WTC11 (cell line): ENCODE measurements at regions not wholly inside any gene's neighbourhood (a gene's known extent, or its start where the extent isn't known, plus 50 kb on each side); places are given as distances from the start of the nearest gene placed in this dataset.

Experiments
- ATAC-seq: fragments of 200-7000 bp; cut with Tn5 transposase; 2 replicates; pipeline ENCODE4 v1.10.0; 2021; ENCODE audit warnings: mild to moderate bottlenecking, moderate library complexity
- CTCF ChIA-PET: fragments of 300-600 bp; sonication (Branson Sonifier 250); formaldehyde crosslinking; loops from one replicate; lab custom pipeline; 2021; ENCODE audit warnings: antibody characterized with exemption; lab: Charles Lee
- POLR2A ChIA-PET: fragments of 350-600 bp; sonication (Branson Sonifier 250); formaldehyde crosslinking; loops from one replicate; lab custom pipeline; 2021; ENCODE audit warnings: antibody characterized with exemption; lab: Charles Lee
- DNase-seq: peaks from one replicate; pipeline ENCODE4 v3.0.0; 2021; ENCODE audit warnings: low spot score
- H3K27ac Mint-ChIP-seq: 2 replicates; pipeline ENCODE4 v1.8.0; 2021; ENCODE audit warnings: mixed read lengths
- H3K27me3 Mint-ChIP-seq: 2 replicates; pipeline ENCODE4 v1.8.0; 2021; ENCODE audit warnings: low read depth, mild to moderate bottlenecking, moderate library complexity, mixed read lengths
- H3K36me3 Mint-ChIP-seq: 2 replicates; pipeline ENCODE4 v1.8.0; 2021; ENCODE audit warnings: mixed read lengths
- H3K4me1 Mint-ChIP-seq: 2 replicates; pipeline ENCODE4 v1.8.0; 2022; ENCODE audit warnings: mixed read lengths
- H3K4me3 Mint-ChIP-seq: 2 replicates; pipeline ENCODE4 v1.8.0; 2021; ENCODE audit warnings: mild to moderate bottlenecking, moderate library complexity, mixed read lengths
- H3K9me3 Mint-ChIP-seq: 2 replicates; pipeline ENCODE4 v1.8.0; 2021; ENCODE audit warnings: mixed read lengths
- CREB1 ChIP-seq: sonication (generic); formaldehyde crosslinking; IDR thresholded peaks from 2 replicates; pipeline ENCODE4 v1.8.0; 2023; ENCODE audit warnings: mild to moderate bottlenecking, missing genetic modification reagents
- CREM ChIP-seq: sonication (generic); formaldehyde crosslinking; IDR thresholded peaks from 2 replicates; pipeline ENCODE4 v1.8.1; 2022; ENCODE audit warnings: mild to moderate bottlenecking, missing genetic modification reagents, moderate library complexity
- JAZF1 ChIP-seq: fragments of 250-450 bp; sonication (Bioruptor Pico); IDR thresholded peaks from 2 replicates; pipeline ENCODE4 v1.9.0; 2021; ENCODE audit warnings: moderate library complexity, mild to moderate bottlenecking, inconsistent platforms
- NFYB ChIP-seq: sonication (generic); formaldehyde crosslinking; conservative IDR thresholded peaks from 2 replicates; pipeline ENCODE4 v1.8.0; 2022; ENCODE audit warnings: low read depth, missing genetic modification reagents
- NR1H2 ChIP-seq: sonication (generic); formaldehyde crosslinking; IDR thresholded peaks from 2 replicates; pipeline ENCODE4 v1.9.0; 2021; ENCODE audit warnings: mild to moderate bottlenecking, moderate library complexity, missing genetic modification reagents
- NR2C2 ChIP-seq: sonication (generic); formaldehyde crosslinking; IDR thresholded peaks from 2 replicates; pipeline ENCODE4 v1.8.0; 2022; ENCODE audit warnings: mild to moderate bottlenecking, missing genetic modification reagents
- NR3C1 ChIP-seq: sonication (generic); formaldehyde crosslinking; conservative IDR thresholded peaks from 2 replicates; pipeline ENCODE4 v1.8.1; 2023; ENCODE audit warnings: low read depth, mild to moderate bottlenecking, missing genetic modification reagents
- RORB ChIP-seq: fragments of 250-450 bp; sonication (Bioruptor Pico); IDR thresholded peaks from 2 replicates; pipeline ENCODE4 v1.9.0; 2021; ENCODE audit warnings: mild to moderate bottlenecking
- SP1 ChIP-seq: sonication (generic); formaldehyde crosslinking; conservative IDR thresholded peaks from 2 replicates; pipeline ENCODE4 v1.8.1; 2022; ENCODE audit warnings: missing genetic modification reagents
- ZBTB21 ChIP-seq: sonication (generic); formaldehyde crosslinking; IDR thresholded peaks from 2 replicates; pipeline ENCODE4 v1.8.1; 2023; ENCODE audit warnings: mild to moderate bottlenecking, missing genetic modification reagents, borderline replicate concordance
- ZNF121 ChIP-seq: sonication (generic); formaldehyde crosslinking; IDR thresholded peaks from 2 replicates; pipeline ENCODE4 v1.8.0; 2023; ENCODE audit warnings: missing genetic modification reagents
- ZNF232 ChIP-seq: sonication (generic); formaldehyde crosslinking; IDR thresholded peaks from 2 replicates; pipeline ENCODE4 v1.8.0; 2022; ENCODE audit warnings: mild to moderate bottlenecking, missing genetic modification reagents
- ZNF671 ChIP-seq: fragments of 250-450 bp; sonication (Bioruptor Pico); IDR thresholded peaks from 2 replicates; pipeline ENCODE4 v1.8.0; 2021; ENCODE audit warnings: mild to moderate bottlenecking
- TF ChIP-seq, protein P1 (sequence below): sonication (generic); formaldehyde crosslinking; IDR thresholded peaks from 2 replicates; pipeline ENCODE4 v1.8.0; 2022; ENCODE audit warnings: mild to moderate bottlenecking, missing genetic modification reagents
- TF ChIP-seq, protein P2 (sequence below): sonication (generic); formaldehyde crosslinking; conservative IDR thresholded peaks from 2 replicates; pipeline ENCODE4 v1.8.1; 2022; ENCODE audit warnings: mild to moderate bottlenecking, missing genetic modification reagents
- TF ChIP-seq, protein P3 (sequence below): sonication (generic); formaldehyde crosslinking; IDR thresholded peaks from 2 replicates; pipeline ENCODE4 v1.8.1; 2022; ENCODE audit warnings: mild to moderate bottlenecking, missing genetic modification reagents, moderate library complexity, borderline replicate concordance
- TF ChIP-seq, protein P4 (sequence below): sonication (generic); formaldehyde crosslinking; IDR thresholded peaks from 2 replicates; pipeline ENCODE4 v1.8.1; 2023; ENCODE audit warnings: mild to moderate bottlenecking, missing genetic modification reagents, moderate library complexity
- TF ChIP-seq, protein P5 (sequence below): sonication (generic); formaldehyde crosslinking; IDR thresholded peaks from 2 replicates; pipeline ENCODE4 v1.8.1; 2023; ENCODE audit warnings: mild to moderate bottlenecking, moderate library complexity, missing genetic modification reagents
- TF ChIP-seq, protein P6 (sequence below): sonication (generic); formaldehyde crosslinking; IDR thresholded peaks from 2 replicates; pipeline ENCODE4 v1.8.1; 2022; ENCODE audit warnings: missing genetic modification reagents, borderline replicate concordance
- TF ChIP-seq, protein P7 (sequence below): sonication (generic); formaldehyde crosslinking; IDR thresholded peaks from 2 replicates; pipeline ENCODE4 v1.8.1; 2023; ENCODE audit warnings: mild to moderate bottlenecking, missing genetic modification reagents

DNA sequence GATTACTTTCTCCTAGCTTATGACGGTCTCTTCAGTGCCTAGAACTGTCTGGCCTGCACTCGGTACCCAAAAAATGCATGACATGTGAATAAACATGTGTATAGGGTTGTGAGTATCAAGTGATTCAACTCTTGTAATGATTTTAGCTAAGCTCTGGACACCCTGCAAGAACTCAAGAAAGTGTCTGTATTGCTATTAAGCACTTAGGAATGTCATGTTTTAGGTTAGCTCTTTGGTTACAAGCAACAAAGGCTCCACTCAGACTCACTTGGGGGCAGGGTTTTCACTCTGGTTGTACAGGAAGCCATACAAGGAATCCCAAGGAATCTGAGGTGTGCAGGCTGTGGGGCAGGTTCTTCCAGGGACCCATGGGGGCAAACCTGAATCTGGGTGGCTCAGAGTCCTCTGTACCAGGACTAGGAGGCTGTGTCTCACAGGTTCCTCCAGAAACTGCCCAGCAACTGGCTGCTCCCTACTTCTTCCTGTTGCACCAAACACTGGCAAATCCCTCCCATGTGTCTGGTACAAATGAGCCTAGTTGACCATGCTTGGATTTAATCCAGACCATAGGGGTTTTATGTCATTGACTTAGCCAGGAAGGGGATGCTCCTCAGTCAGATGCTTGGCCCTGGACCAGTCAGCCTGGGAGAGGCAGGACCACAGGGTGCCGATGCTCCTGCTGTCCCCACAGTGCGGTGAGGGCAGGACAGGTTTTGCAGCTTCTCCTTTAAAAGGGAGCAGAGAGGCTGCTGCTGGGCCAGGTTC lies 77.9 kb upstream of the CDH4 start:
- no peak overlapping the region for H3K27ac Mint-ChIP-seq
- H3K9me3 Mint-ChIP-seq = peaks cover 9% of the 10 kb centered on the region
- peaks cover 40% of the 10 kb centered on the region for H3K27me3 Mint-ChIP-seq
- DNase-seq (no peak), ATAC-seq (no peak)
- H3K4me3 Mint-ChIP-seq = no peak overlapping the region
- peaks cover 27% of the 10 kb centered on the region for H3K4me1 Mint-ChIP-seq
- ChIA-PET CTCF (interaction anchor here (1.0 kb wide), 1 partner anchor 55 kb away, joined by 3 read pairs; no protein-coding TSS in a partner anchor), POLR2A (no interaction called here)
- TF ChIP-seq, protein P1, sequence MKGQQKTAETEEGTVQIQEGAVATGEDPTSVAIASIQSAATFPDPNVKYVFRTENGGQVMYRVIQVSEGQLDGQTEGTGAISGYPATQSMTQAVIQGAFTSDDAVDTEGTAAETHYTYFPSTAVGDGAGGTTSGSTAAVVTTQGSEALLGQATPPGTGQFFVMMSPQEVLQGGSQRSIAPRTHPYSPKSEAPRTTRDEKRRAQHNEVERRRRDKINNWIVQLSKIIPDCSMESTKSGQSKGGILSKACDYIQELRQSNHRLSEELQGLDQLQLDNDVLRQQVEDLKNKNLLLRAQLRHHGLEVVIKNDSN = no peak
- TF ChIP-seq CREB1 (CRISPR knock-in tag) (no peak), NR2C2 (CRISPR knock-in tag) (no peak), ZBTB21 (no peak), NR1H2 (CRISPR knock-in tag) (no peak), CREM (CRISPR knock-in tag) (no peak), JAZF1 (CRISPR knock-in tag) (no peak), ZNF671 (CRISPR knock-in tag) (no peak), ZNF232 (CRISPR knock-in tag) (no peak), NR3C1 (CRISPR knock-in tag) (no peak), RORB (CRISPR knock-in tag) (no peak), NFYB (CRISPR knock-in tag) (no peak), SP1 (CRISPR knock-in tag) (no peak), ZNF121 (CRISPR knock-in tag) (no peak)
- TF ChIP-seq, protein P2, sequence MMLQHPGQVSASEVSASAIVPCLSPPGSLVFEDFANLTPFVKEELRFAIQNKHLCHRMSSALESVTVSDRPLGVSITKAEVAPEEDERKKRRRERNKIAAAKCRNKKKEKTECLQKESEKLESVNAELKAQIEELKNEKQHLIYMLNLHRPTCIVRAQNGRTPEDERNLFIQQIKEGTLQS = no peak
- TF ChIP-seq, protein P3, sequence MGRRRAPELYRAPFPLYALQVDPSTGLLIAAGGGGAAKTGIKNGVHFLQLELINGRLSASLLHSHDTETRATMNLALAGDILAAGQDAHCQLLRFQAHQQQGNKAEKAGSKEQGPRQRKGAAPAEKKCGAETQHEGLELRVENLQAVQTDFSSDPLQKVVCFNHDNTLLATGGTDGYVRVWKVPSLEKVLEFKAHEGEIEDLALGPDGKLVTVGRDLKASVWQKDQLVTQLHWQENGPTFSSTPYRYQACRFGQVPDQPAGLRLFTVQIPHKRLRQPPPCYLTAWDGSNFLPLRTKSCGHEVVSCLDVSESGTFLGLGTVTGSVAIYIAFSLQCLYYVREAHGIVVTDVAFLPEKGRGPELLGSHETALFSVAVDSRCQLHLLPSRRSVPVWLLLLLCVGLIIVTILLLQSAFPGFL (CRISPR knock-in tag) = no peak
- TF ChIP-seq, protein P4, sequence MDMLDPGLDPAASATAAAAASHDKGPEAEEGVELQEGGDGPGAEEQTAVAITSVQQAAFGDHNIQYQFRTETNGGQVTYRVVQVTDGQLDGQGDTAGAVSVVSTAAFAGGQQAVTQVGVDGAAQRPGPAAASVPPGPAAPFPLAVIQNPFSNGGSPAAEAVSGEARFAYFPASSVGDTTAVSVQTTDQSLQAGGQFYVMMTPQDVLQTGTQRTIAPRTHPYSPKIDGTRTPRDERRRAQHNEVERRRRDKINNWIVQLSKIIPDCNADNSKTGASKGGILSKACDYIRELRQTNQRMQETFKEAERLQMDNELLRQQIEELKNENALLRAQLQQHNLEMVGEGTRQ = no peak
- TF ChIP-seq, protein P5, sequence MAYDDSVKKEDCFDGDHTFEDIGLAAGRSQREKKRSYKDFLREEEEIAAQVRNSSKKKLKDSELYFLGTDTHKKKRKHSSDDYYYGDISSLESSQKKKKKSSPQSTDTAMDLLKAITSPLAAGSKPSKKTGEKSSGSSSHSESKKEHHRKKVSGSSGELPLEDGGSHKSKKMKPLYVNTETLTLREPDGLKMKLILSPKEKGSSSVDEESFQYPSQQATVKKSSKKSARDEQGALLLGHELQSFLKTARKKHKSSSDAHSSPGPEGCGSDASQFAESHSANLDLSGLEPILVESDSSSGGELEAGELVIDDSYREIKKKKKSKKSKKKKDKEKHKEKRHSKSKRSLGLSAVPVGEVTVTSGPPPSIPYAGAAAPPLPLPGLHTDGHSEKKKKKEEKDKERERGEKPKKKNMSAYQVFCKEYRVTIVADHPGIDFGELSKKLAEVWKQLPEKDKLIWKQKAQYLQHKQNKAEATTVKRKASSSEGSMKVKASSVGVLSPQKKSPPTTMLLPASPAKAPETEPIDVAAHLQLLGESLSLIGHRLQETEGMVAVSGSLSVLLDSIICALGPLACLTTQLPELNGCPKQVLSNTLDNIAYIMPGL (CRISPR knock-in tag) = no peak
- TF ChIP-seq, protein P6, sequence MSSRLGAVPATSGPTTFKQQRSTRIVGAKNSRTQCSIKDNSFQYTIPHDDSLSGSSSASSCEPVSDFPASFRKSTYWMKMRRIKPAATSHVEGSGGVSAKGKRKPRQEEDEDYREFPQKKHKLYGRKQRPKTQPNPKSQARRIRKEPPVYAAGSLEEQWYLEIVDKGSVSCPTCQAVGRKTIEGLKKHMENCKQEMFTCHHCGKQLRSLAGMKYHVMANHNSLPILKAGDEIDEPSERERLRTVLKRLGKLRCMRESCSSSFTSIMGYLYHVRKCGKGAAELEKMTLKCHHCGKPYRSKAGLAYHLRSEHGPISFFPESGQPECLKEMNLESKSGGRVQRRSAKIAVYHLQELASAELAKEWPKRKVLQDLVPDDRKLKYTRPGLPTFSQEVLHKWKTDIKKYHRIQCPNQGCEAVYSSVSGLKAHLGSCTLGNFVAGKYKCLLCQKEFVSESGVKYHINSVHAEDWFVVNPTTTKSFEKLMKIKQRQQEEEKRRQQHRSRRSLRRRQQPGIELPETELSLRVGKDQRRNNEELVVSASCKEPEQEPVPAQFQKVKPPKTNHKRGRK = no peak
- TF ChIP-seq, protein P7, sequence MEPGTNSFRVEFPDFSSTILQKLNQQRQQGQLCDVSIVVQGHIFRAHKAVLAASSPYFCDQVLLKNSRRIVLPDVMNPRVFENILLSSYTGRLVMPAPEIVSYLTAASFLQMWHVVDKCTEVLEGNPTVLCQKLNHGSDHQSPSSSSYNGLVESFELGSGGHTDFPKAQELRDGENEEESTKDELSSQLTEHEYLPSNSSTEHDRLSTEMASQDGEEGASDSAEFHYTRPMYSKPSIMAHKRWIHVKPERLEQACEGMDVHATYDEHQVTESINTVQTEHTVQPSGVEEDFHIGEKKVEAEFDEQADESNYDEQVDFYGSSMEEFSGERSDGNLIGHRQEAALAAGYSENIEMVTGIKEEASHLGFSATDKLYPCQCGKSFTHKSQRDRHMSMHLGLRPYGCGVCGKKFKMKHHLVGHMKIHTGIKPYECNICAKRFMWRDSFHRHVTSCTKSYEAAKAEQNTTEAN = no peak
- peaks cover 6% of the 10 kb centered on the region; the same call in 1 of the 2 replicates for H3K36me3 Mint-ChIP-seq
